ENCODE measurements at regions not wholly inside any gene's neighbourhood (a gene's known extent, or its start where the extent isn't known, plus 50 kb on each side); places are given as distances from the start of the nearest gene placed in this dataset.

DNA sequence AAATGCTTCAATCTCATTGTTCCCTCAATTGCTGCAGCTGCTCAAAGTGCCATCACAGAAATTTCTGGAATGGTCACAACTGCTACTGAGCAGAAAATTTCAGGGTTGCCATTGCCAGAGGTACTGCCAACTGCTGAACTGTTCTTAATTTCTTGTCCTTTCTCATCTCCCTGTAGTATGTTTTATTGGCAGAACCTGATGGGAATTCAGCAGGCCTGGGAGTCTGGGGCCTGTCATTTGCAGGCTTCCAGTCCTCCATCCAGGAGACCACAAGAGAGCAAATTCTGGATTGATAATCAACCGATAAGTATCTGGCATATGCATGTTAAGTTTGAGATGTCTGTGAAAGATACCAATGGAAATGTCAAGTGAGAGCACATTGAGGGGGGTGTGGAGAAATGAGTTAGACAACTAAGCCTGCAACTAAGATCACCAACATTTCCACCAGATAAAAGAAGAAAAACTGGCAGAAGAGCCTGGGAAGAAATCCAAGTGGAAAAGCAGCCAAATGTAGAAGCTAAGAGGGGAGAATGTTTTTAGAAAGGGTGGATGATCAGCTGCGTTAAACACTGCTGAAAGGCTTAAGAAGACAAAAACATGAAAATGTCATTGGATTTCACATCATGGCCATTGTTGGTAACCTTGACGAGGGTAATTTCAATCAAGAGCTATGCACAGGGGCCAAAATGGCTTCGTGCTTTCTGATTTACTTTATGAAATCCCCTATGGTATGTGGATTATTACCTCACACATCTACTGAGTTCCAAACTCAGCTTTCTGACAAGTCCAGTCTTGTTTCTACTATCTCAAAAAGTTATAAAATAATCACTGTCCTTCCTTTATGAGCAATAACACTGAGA lies 648.1 kb downstream of the PLPP3 start:
- Histone ChIP-seq H3K27me3 (ENCODE audit: insufficient read depth, poor library complexity, severe bottlenecking) (no peaks in the 10 kb centered on the region), H3K4me3 (replicated peaks; ENCODE audit: insufficient read depth, low read length) (no peak overlapping the region), H3K27ac (replicated peaks) (no peak overlapping the region)
- DNase-seq (ENCODE audit: low read depth in 1 of 2, low spot score in 1 of 2): no peak
- TF ChIP-seq POLR2AphosphoS5 (IDR thresholded peaks at IDR 0.05; ENCODE audit: low read depth) (no peak), GABPA (IDR thresholded peaks at IDR 0.05; ENCODE audit: low read depth) (no peak)
- TF ChIP-seq, protein P1, sequence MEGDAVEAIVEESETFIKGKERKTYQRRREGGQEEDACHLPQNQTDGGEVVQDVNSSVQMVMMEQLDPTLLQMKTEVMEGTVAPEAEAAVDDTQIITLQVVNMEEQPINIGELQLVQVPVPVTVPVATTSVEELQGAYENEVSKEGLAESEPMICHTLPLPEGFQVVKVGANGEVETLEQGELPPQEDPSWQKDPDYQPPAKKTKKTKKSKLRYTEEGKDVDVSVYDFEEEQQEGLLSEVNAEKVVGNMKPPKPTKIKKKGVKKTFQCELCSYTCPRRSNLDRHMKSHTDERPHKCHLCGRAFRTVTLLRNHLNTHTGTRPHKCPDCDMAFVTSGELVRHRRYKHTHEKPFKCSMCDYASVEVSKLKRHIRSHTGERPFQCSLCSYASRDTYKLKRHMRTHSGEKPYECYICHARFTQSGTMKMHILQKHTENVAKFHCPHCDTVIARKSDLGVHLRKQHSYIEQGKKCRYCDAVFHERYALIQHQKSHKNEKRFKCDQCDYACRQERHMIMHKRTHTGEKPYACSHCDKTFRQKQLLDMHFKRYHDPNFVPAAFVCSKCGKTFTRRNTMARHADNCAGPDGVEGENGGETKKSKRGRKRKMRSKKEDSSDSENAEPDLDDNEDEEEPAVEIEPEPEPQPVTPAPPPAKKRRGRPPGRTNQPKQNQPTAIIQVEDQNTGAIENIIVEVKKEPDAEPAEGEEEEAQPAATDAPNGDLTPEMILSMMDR (IDR thresholded peaks at IDR 0.05; ENCODE audit: insufficient read depth, low read length): no peak
- TF ChIP-seq, protein P2, sequence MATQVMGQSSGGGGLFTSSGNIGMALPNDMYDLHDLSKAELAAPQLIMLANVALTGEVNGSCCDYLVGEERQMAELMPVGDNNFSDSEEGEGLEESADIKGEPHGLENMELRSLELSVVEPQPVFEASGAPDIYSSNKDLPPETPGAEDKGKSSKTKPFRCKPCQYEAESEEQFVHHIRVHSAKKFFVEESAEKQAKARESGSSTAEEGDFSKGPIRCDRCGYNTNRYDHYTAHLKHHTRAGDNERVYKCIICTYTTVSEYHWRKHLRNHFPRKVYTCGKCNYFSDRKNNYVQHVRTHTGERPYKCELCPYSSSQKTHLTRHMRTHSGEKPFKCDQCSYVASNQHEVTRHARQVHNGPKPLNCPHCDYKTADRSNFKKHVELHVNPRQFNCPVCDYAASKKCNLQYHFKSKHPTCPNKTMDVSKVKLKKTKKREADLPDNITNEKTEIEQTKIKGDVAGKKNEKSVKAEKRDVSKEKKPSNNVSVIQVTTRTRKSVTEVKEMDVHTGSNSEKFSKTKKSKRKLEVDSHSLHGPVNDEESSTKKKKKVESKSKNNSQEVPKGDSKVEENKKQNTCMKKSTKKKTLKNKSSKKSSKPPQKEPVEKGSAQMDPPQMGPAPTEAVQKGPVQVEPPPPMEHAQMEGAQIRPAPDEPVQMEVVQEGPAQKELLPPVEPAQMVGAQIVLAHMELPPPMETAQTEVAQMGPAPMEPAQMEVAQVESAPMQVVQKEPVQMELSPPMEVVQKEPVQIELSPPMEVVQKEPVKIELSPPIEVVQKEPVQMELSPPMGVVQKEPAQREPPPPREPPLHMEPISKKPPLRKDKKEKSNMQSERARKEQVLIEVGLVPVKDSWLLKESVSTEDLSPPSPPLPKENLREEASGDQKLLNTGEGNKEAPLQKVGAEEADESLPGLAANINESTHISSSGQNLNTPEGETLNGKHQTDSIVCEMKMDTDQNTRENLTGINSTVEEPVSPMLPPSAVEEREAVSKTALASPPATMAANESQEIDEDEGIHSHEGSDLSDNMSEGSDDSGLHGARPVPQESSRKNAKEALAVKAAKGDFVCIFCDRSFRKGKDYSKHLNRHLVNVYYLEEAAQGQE (IDR thresholded peaks at IDR 0.05; ENCODE audit: insufficient replicate concordance, low read depth): no peak

- TF ChIP-seq SPI1 (IDR thresholded peaks at IDR 0.05; ENCODE audit: borderline replicate concordance, low read depth) (no peak), POLR2AphosphoS5 (IDR thresholded peaks at IDR 0.05; ENCODE audit: low read depth) (no peak), GABPA (IDR thresholded peaks at IDR 0.05; ENCODE audit: low read depth) (no peak)
- TF ChIP-seq, protein P1 (IDR thresholded peaks at IDR 0.05; ENCODE audit: insufficient read depth, low read length): no peak
- TF ChIP-seq, protein P2 (IDR thresholded peaks at IDR 0.05; ENCODE audit: insufficient replicate concordance, low read depth): no peak
- Histone ChIP-seq H3K27ac (replicated peaks) (no peak overlapping the region), H3K27me3 (ENCODE audit: insufficient read depth, poor library complexity, severe bottlenecking) (no peaks in the 10 kb centered on the region), H3K4me3 (replicated peaks; ENCODE audit: insufficient read depth, low read length) (no peak overlapping the region)
- no peak for DNase-seq (ENCODE audit: low read depth in 1 of 2, low spot score in 1 of 2)
Measured at GRCh38 chr1:55929652-55930051, 649.7 kb downstream of the PLPP3 start.

DNA sequence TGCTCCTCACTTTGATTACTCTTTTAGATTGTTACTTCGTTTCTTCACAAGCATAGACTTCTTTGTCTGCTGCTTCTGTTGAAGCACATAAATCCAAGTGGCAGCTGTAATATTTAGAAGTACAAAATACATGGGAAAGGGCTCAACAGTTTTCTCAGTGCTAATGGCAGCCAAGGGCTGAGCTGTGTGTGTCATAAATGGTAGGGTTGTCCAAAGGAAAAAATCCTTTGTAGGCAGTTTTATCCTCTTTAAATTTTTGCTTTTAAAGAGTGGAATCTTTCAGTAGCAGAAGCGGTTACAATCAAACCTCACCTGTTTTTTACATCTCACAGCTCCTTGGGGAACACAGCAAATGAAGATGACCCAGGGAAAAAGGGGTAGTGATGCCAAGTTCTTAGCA lies 650.8 kb downstream of the PLPP3 start:
- TF ChIP-seq POLR2AphosphoS5 (IDR thresholded peaks at IDR 0.05; ENCODE audit: low read depth) (no peak), SPI1 (IDR thresholded peaks at IDR 0.05; ENCODE audit: borderline replicate concordance, low read depth) (no peak), GABPA (IDR thresholded peaks at IDR 0.05; ENCODE audit: low read depth) (no peak)
- TF ChIP-seq, protein P2 (IDR thresholded peaks at IDR 0.05; ENCODE audit: insufficient replicate concordance, low read depth): no peak
- TF ChIP-seq, protein P1 (IDR thresholded peaks at IDR 0.05; ENCODE audit: insufficient read depth, low read length): no peak
- Histone ChIP-seq H3K27ac (replicated peaks) (no peak overlapping the region), H3K27me3 (ENCODE audit: insufficient read depth, poor library complexity, severe bottlenecking) (no peaks in the 10 kb centered on the region), H3K4me3 (replicated peaks; ENCODE audit: insufficient read depth, low read length) (no peak overlapping the region)
- no peak for DNase-seq (ENCODE audit: low read depth in 1 of 2, low spot score in 1 of 2)
